ENCODE measurements at regions not wholly inside any gene's neighbourhood (a gene's known extent, or its start where the extent isn't known, plus 50 kb on each side); places are given as distances from the start of the nearest gene placed in this dataset.

GRCh38 chr6:6994796-6995195 lies 113.0 kb upstream of the RREB1 start:
- Histone ChIP-seq H2AFZ (ENCODE audit: low read depth) (no peak overlapping the region), H3K9me3 (no peaks in the 10 kb centered on the region), H3K9ac (no peak overlapping the region), H4K20me1 (ENCODE audit: insufficient read depth) (no peaks in the 10 kb centered on the region), H3F3A (replicated peaks; ENCODE audit: insufficient read depth) (no peaks in the 10 kb centered on the region), H3K4me3 (ENCODE audit: low read depth in 2 of 2, low read length in 1 of 2) (no peak overlapping the region), H3K79me2 (ENCODE audit: insufficient read depth) (no peaks in the 10 kb centered on the region), H3K4me1 (ENCODE audit: control insufficient read depth in 1 of 2, insufficient read depth in 2 of 2, low read depth in 1 of 2, low read length in 1 of 2) (no peaks in the 10 kb centered on the region; a peak in 1 of 4 replicates), H3K9me2 (no peaks in the 10 kb centered on the region), H3K27ac (ENCODE audit: low read depth in 2 of 2, low read length in 1 of 2) (no peak overlapping the region), H3K36me3 (replicated peaks in 1 of 2; ENCODE audit: control insufficient read depth in 1 of 2, insufficient read depth in 2 of 2, low read length in 1 of 2) (no peaks in the 10 kb centered on the region), H3K27me3 (ENCODE audit: insufficient read depth) (no peaks in the 10 kb centered on the region), H3K4me2 (no peak overlapping the region)
- POLR2A ChIA-PET, result no interaction called here
- WGBS (ENCODE audit: low lambda C conversion rate), result 69% methylated on average over 8 of the region's 8 CpGs
- TF ChIP-seq EP300 (IDR thresholded peaks at IDR 0.05; ENCODE audit: borderline replicate concordance in 1 of 2, low read depth in 1 of 2, low read length in 1 of 2), result no peak
- DNase-seq, result no peak
- CTCF ChIA-PET, result no interaction called here

- ChIA-PET POLR2A (no interaction called here), CTCF (interaction anchor here (0.9 kb wide), 1 partner anchor 14 kb away, joined by 3 read pairs; no protein-coding TSS in a partner anchor)
- no peak for DNase-seq
- Histone ChIP-seq H2AFZ (ENCODE audit: low read depth) (no peak overlapping the region), H3K79me2 (ENCODE audit: insufficient read depth) (no peaks in the 10 kb centered on the region), H3K9ac (no peak overlapping the region), H3K9me2 (no peaks in the 10 kb centered on the region), H3F3A (replicated peaks; ENCODE audit: insufficient read depth) (no peaks in the 10 kb centered on the region), H3K4me1 (ENCODE audit: control insufficient read depth in 1 of 2, insufficient read depth in 2 of 2, low read depth in 1 of 2, low read length in 1 of 2) (no peaks in the 10 kb centered on the region; a peak in 1 of 4 replicates), H3K4me3 (ENCODE audit: low read depth in 2 of 2, low read length in 1 of 2) (no peak overlapping the region), H3K4me2 (no peak overlapping the region), H3K27ac (ENCODE audit: low read depth in 2 of 2, low read length in 1 of 2) (no peak overlapping the region), H3K36me3 (replicated peaks in 1 of 2; ENCODE audit: control insufficient read depth in 1 of 2, insufficient read depth in 2 of 2, low read length in 1 of 2) (no peaks in the 10 kb centered on the region), H3K9me3 (no peaks in the 10 kb centered on the region), H3K27me3 (ENCODE audit: insufficient read depth) (no peaks in the 10 kb centered on the region), H4K20me1 (ENCODE audit: insufficient read depth) (no peaks in the 10 kb centered on the region)
- 0% methylated on average over 1 of the region's 1 CpG for WGBS (ENCODE audit: low lambda C conversion rate)
- TF ChIP-seq, protein P1, sequence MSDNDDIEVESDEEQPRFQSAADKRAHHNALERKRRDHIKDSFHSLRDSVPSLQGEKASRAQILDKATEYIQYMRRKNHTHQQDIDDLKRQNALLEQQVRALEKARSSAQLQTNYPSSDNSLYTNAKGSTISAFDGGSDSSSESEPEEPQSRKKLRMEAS (IDR thresholded peaks at IDR 0.05; ENCODE audit: low read depth), result no peak
- TF ChIP-seq FOXJ3 (CRISPR knock-in tag; IDR thresholded peaks at IDR 0.05) (no peak), TEAD4 (IDR thresholded peaks at IDR 0.05; ENCODE audit: borderline replicate concordance, insufficient read depth) (no peak), MEF2A (IDR thresholded peaks at IDR 0.05; ENCODE audit: borderline replicate concordance, low read depth) (no peak), USF2 (IDR thresholded peaks at IDR 0.05; ENCODE audit: borderline replicate concordance, low read depth, low read length) (no peak), FOXM1 (IDR thresholded peaks at IDR 0.05; ENCODE audit: low read depth) (no peak), CTCF (IDR thresholded peaks at IDR 0.05) (no peak), TCF12 (IDR thresholded peaks at IDR 0.05) (no peak), JUND (IDR thresholded peaks at IDR 0.05) (no peak), NFIC (IDR thresholded peaks at IDR 0.05; ENCODE audit: borderline replicate concordance) (no peak)
- TF ChIP-seq, protein P2, sequence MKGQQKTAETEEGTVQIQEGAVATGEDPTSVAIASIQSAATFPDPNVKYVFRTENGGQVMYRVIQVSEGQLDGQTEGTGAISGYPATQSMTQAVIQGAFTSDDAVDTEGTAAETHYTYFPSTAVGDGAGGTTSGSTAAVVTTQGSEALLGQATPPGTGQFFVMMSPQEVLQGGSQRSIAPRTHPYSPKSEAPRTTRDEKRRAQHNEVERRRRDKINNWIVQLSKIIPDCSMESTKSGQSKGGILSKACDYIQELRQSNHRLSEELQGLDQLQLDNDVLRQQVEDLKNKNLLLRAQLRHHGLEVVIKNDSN (IDR thresholded peaks at IDR 0.05; ENCODE audit: borderline replicate concordance, low read depth), result no peak
Observed at GRCh38 chr6:6995328-6995727, 112.4 kb upstream of the RREB1 start.

Data from SK-N-SH (cell line).